Colonic mucosa (tissue), 4 donors: ENCODE measurements at regions not wholly inside any gene's neighbourhood (a gene's known extent, or its start where the extent isn't known, plus 50 kb on each side); places are given as distances from the start of the nearest gene placed in this dataset.

ENCODE experiments used
- DNase-seq: peaks from one replicate; pipeline ENCODE4 v3.0.0-alpha.2; 2020
- H3K27ac ChIP-seq: fragments of 200-600 bp; one replicate; pipeline ENCODE4 v1.8.0; 2021
- H3K27me3 ChIP-seq: fragments of 200-600 bp; one replicate; pipeline ENCODE4 v1.8.0; 2021
- H3K36me3 ChIP-seq: fragments of 200-600 bp; one replicate; pipeline ENCODE4 v1.8.0; 2021
- H3K4me1 ChIP-seq: fragments of 200-600 bp; one replicate; pipeline ENCODE4 v1.8.0; 2021; ENCODE audit warnings: mild to moderate bottlenecking
- H3K4me3 ChIP-seq: fragments of 200-600 bp; one replicate; pipeline ENCODE4 v1.8.0; 2021
- H3K9ac ChIP-seq, 2 donors: one replicate each; pipeline ENCODE4 v1.7.0; 2013; ENCODE audit warnings: control low read depth in 2 of 2, low read depth in 2 of 2, low read length in 2 of 2
- H3K9me3 ChIP-seq: fragments of 200-600 bp; one replicate; pipeline ENCODE4 v1.8.0; 2021
- CTCF ChIP-seq: fragments of 200-600 bp; IDR thresholded peaks from one replicate; pipeline ENCODE4 v1.8.0; 2022; ENCODE audit warnings: antibody characterized with exemption, mild to moderate bottlenecking
- intact Hi-C: fragments of 100-400 bp; cut with DNase I; formaldehyde crosslinking; loops from one replicate; pipeline ENCODE4 v1.14.1; 2022
- donor health status: healthy.
- donor health status: DM: no; HTN: no; CAD: no.
- donor health status: DM: no; HTN: no; CAD: no.

- H3K4me1 ChIP-seq = no peaks in the 10 kb centered on the region
- no peak overlapping the region for H3K27ac ChIP-seq
- no peaks in the 10 kb centered on the region for H3K27me3 ChIP-seq
- DNase-seq = no peak
- H3K9ac ChIP-seq = no peak overlapping the region
- intact Hi-C loops = no loop called here
- H3K4me3 ChIP-seq = no peak overlapping the region
- no peaks in the 10 kb centered on the region for H3K36me3 ChIP-seq
- no peaks in the 10 kb centered on the region for H3K9me3 ChIP-seq
- no peak for TF ChIP-seq CTCF
These were observed 1411.1 kb upstream of the PCDH7 start for GRCh38 chr4:29309050-29309449.

- intact Hi-C loops = no loop called here
- no peak for TF ChIP-seq CTCF
- no peaks in the 10 kb centered on the region for H3K27me3 ChIP-seq
These were observed 1409.9 kb upstream of the PCDH7 start for GRCh38 chr4:29310252-29310651.

GRCh38 chr4:29311247-29311646 lies 1408.9 kb upstream of the PCDH7 start:
- Histone ChIP-seq H3K27ac (no peak overlapping the region), H3K36me3 (no peaks in the 10 kb centered on the region), H3K9ac (no peak overlapping the region), H3K9me3 (no peaks in the 10 kb centered on the region), H3K27me3 (no peaks in the 10 kb centered on the region), H3K4me3 (no peak overlapping the region), H3K4me1 (no peaks in the 10 kb centered on the region)
- no peak for TF ChIP-seq CTCF
- intact Hi-C loops = no loop called here
- DNase-seq = no peak

More at GRCh38 chr4:29310252-29310651, 1409.9 kb upstream of the PCDH7 start:
- no peak overlapping the region for H3K4me3 ChIP-seq
- no peak overlapping the region for H3K27ac ChIP-seq
- H3K9ac ChIP-seq = no peak overlapping the region
- H3K9me3 ChIP-seq = no peaks in the 10 kb centered on the region
- no peaks in the 10 kb centered on the region for H3K36me3 ChIP-seq
- no peak for DNase-seq
- H3K4me1 ChIP-seq = no peaks in the 10 kb centered on the region

GRCh38 chr4:29319663-29320340 lies 1400.4 kb upstream of the PCDH7 start:
- Histone ChIP-seq H3K36me3 (no peaks in the 10 kb centered on the region), H3K4me3 (no peak overlapping the region), H3K9ac (no peak overlapping the region), H3K9me3 (no peaks in the 10 kb centered on the region), H3K4me1 (no peaks in the 10 kb centered on the region), H3K27ac (no peak overlapping the region), H3K27me3 (no peaks in the 10 kb centered on the region)
- intact Hi-C loops = no loop called here
- TF ChIP-seq CTCF = no peak
- DNase-seq = no peak

GRCh38 chr4:29320947-29321620 lies 1399.1 kb upstream of the PCDH7 start:
- Histone ChIP-seq H3K27ac (no peak overlapping the region), H3K9me3 (no peaks in the 10 kb centered on the region), H3K36me3 (no peaks in the 10 kb centered on the region), H3K4me1 (no peaks in the 10 kb centered on the region), H3K4me3 (no peak overlapping the region), H3K27me3 (no peaks in the 10 kb centered on the region), H3K9ac (no peak overlapping the region)
- intact Hi-C loops = no loop called here
- no peak for TF ChIP-seq CTCF
- no peak for DNase-seq
